ENCODE measurements at regions not wholly inside any gene's neighbourhood (a gene's known extent, or its start where the extent isn't known, plus 50 kb on each side); places are given as distances from the start of the nearest gene placed in this dataset.

- TF ChIP-seq CTCF (IDR thresholded peaks at IDR 0.05; ENCODE audit: insufficient read depth, low read depth, low read length, missing control alignments) = no peak
- H3K4me3 ChIP-seq (ENCODE audit: low read depth, low read length) = no peak overlapping the region
- no peak for DNase-seq (ENCODE audit: low read depth)
Measured at GRCh38 chr10:43985941-43986340, 337.3 kb upstream of the ZNF32 start.

- no peak overlapping the region for H3K4me3 ChIP-seq (ENCODE audit: low read depth, low read length)
- TF ChIP-seq CTCF (IDR thresholded peaks at IDR 0.05; ENCODE audit: insufficient read depth, low read depth, low read length, missing control alignments) = no peak
- no peak for DNase-seq (ENCODE audit: low read depth)
Measured at GRCh38 chr10:43983856-43984271, 335.2 kb upstream of the ZNF32 start.

- TF ChIP-seq CTCF (IDR thresholded peaks at IDR 0.05; ENCODE audit: insufficient read depth, low read depth, low read length, missing control alignments) = no peak
- no peak overlapping the region for H3K4me3 ChIP-seq (ENCODE audit: low read depth, low read length)
- no peak for DNase-seq (ENCODE audit: low read depth)
Measured at GRCh38 chr10:43983405-43983804, 334.7 kb upstream of the ZNF32 start.

- TF ChIP-seq CTCF (IDR thresholded peaks at IDR 0.05; ENCODE audit: insufficient read depth, low read depth, low read length, missing control alignments) = no peak
- no peak for DNase-seq (ENCODE audit: low read depth)
- no peak overlapping the region for H3K4me3 ChIP-seq (ENCODE audit: low read depth, low read length)
Measured at GRCh38 chr10:43982250-43982649, 333.6 kb upstream of the ZNF32 start.

- TF ChIP-seq CTCF (IDR thresholded peaks at IDR 0.05; ENCODE audit: insufficient read depth, low read depth, low read length, missing control alignments) = no peak
- DNase-seq (ENCODE audit: low read depth) = no peak
- H3K4me3 ChIP-seq (ENCODE audit: low read depth, low read length) = no peak overlapping the region
Measured at GRCh38 chr10:43981696-43982095, 333.0 kb upstream of the ZNF32 start.

GRCh38 chr10:43981232-43981631, 332.6 kb upstream of the ZNF32 start:
- no peak for TF ChIP-seq CTCF (IDR thresholded peaks at IDR 0.05; ENCODE audit: insufficient read depth, low read depth, low read length, missing control alignments)

GRCh38 chr10:43980715-43981114, 332.0 kb upstream of the ZNF32 start:
- no peak for TF ChIP-seq CTCF (IDR thresholded peaks at IDR 0.05; ENCODE audit: insufficient read depth, low read depth, low read length, missing control alignments)
- no peak for DNase-seq (ENCODE audit: low read depth)
- no peak overlapping the region for H3K4me3 ChIP-seq (ENCODE audit: low read depth, low read length)

More at GRCh38 chr10:43981232-43981631, 332.6 kb upstream of the ZNF32 start:
- DNase-seq (ENCODE audit: low read depth) = no peak
- no peak overlapping the region for H3K4me3 ChIP-seq (ENCODE audit: low read depth, low read length)

Measured in GM12865 (cell line).